H1 (cell line): ENCODE measurements at regions not wholly inside any gene's neighbourhood (a gene's known extent, or its start where the extent isn't known, plus 50 kb on each side); places are given as distances from the start of the nearest gene placed in this dataset.
A peak's percentile ranks its signal among the peaks of the same experiment; 100 is the strongest.

Source experiments
- CTCF ChIA-PET: fragments of 300-600 bp; sonication (Branson Sonifier 250); formaldehyde crosslinking; loops from one replicate; lab custom pipeline; 2021; ENCODE audit not compliant: partially characterized antibody; lab: Charles Lee
- POLR2A ChIA-PET: fragments of 300-600 bp; sonication (Branson Sonifier 250); formaldehyde crosslinking; loops from one replicate; lab custom pipeline; 2021; ENCODE audit warnings: inconsistent platforms; ENCODE audit not compliant: partially characterized antibody; lab: Charles Lee
- DNase-seq, 2 experiments: peaks; one replicate each; pipeline versions ENCODE4 v3.0.0 to v3.0.0-alpha.2; 2010 to 2022; ENCODE audit warnings: low spot score in 2 of 2, low read depth in 1 of 2, mixed read lengths in 1 of 2
- FAIRE-seq: peaks from 2 replicates; lab custom pipeline; 2011; peaks lifted over from hg19 to GRCh38; lab: Jason Lieb, UNC
- H2AFZ ChIP-seq: 2 replicates; pipeline ENCODE4 v1.8.1; 2012; ENCODE audit warnings: low read length, inconsistent platforms
- H2AK5ac ChIP-seq: 2 replicates; pipeline ENCODE4 v1.6.1; 2013; ENCODE audit warnings: low read depth, low read length
- H2BK120ac ChIP-seq: replicated peaks from 2 replicates; pipeline ENCODE3; 2013; ENCODE audit warnings: low read depth, low read length, inconsistent platforms
- H2BK12ac ChIP-seq: 2 replicates; pipeline ENCODE4 v1.6.1; 2013; ENCODE audit warnings: low read depth, low read length
- H2BK15ac ChIP-seq: 2 replicates; pipeline ENCODE4 v1.6.1; 2013; ENCODE audit warnings: low read length
- H2BK20ac ChIP-seq: 2 replicates; pipeline ENCODE4 v1.6.1; 2013; ENCODE audit warnings: low read length
- H2BK5ac ChIP-seq: 2 replicates; pipeline ENCODE4 v1.6.1; 2013; ENCODE audit warnings: low read depth, low read length
- H3K14ac ChIP-seq: 2 replicates; pipeline ENCODE4 v1.6.1; 2013; ENCODE audit warnings: inconsistent platforms; ENCODE audit not compliant: insufficient read length
- H3K18ac ChIP-seq: 2 replicates; pipeline ENCODE4 v1.6.1; 2013; ENCODE audit warnings: low read length; ENCODE audit errors: extremely low read depth
- H3K23ac ChIP-seq: 2 replicates; pipeline ENCODE4 v1.6.1; 2013; ENCODE audit warnings: inconsistent platforms; ENCODE audit not compliant: insufficient read length
- H3K23me2 ChIP-seq: 2 replicates; pipeline ENCODE4 v1.6.1; 2013; ENCODE audit warnings: low read depth, low read length
- H3K27ac ChIP-seq: 2 replicates; pipeline ENCODE4 v1.6.1; 2011; ENCODE audit warnings: low read depth, low read length, inconsistent platforms
- H3K27me3 ChIP-seq, 4 experiments: replicated peaks in 1 of 4; 1 replicate in 1 of 4; 2 replicates in 3 of 4; pipeline versions ENCODE4 v1.6.1 to v1.8.1; 2011 to 2013; ENCODE audit warnings: low read length in 3 of 4, mild to moderate bottlenecking in 3 of 4, inconsistent platforms in 2 of 4, mixed read lengths in 2 of 4, moderate library complexity in 1 of 4; ENCODE audit not compliant: control insufficient read depth in 3 of 4, insufficient read depth in 3 of 4; ENCODE audit errors: extremely low read depth in 1 of 4
- H3K36me3 ChIP-seq, 4 experiments: 2 replicates each; pipeline versions ENCODE4 v1.6.1 to v1.8.1; 2011 to 2013; ENCODE audit warnings: mild to moderate bottlenecking in 4 of 4, low read length in 3 of 4, moderate library complexity in 2 of 4, control low read depth in 1 of 4, inconsistent platforms in 1 of 4; ENCODE audit not compliant: insufficient read depth in 4 of 4, control insufficient read depth in 2 of 4
- H3K4ac ChIP-seq: replicated peaks from 2 replicates; pipeline ENCODE3; 2013; ENCODE audit warnings: low read length, low read depth, mixed read lengths, inconsistent platforms; ENCODE audit not compliant: insufficient read length
- H3K4me1 ChIP-seq, 4 experiments: replicated peaks in 1 of 4; 1 replicate in 1 of 4; 2 replicates in 3 of 4; pipeline versions ENCODE4 v1.6.1 to v1.8.1; 2011 to 2013; ENCODE audit warnings: low read length in 3 of 4, inconsistent platforms in 2 of 4, mixed read lengths in 1 of 4; ENCODE audit not compliant: insufficient read depth in 4 of 4, control insufficient read depth in 3 of 4
- H3K4me2 ChIP-seq, 2 experiments: 2 replicates each; pipeline versions ENCODE4 v1.6.1 to v1.8.1; 2011 to 2013; ENCODE audit warnings: low read depth in 2 of 2, low read length in 2 of 2, control low read depth in 1 of 2, inconsistent platforms in 1 of 2, mild to moderate bottlenecking in 1 of 2; ENCODE audit not compliant: insufficient read depth in 1 of 2
- H3K4me3 ChIP-seq, 4 experiments: fragments of 200-600, 300-600 bp in 1 of 4; sonication (generic), shearing (Covaris generic), sonication (Bioruptor Twin) in 1 of 4; 2 replicates each; pipeline versions ENCODE4 v1.5.1 to v1.8.1; 2011 to 2016; ENCODE audit warnings: low read length in 4 of 4, low read depth in 3 of 4, control low read depth in 2 of 4, inconsistent platforms in 2 of 4, mild to moderate bottlenecking in 2 of 4, mixed read lengths in 1 of 4, moderate library complexity in 1 of 4; ENCODE audit not compliant: insufficient read depth in 2 of 4; ENCODE audit errors: extremely low read depth in 1 of 4
- H3K56ac ChIP-seq: replicated peaks from 2 replicates; pipeline ENCODE3; 2013; ENCODE audit warnings: low read depth, mild to moderate bottlenecking, mixed read lengths, low read length, inconsistent platforms; ENCODE audit not compliant: insufficient read length
- H3K79me1 ChIP-seq: 2 replicates; pipeline ENCODE4 v1.6.1; 2013; ENCODE audit warnings: low read depth, low read length, control low read depth
- H3K79me2 ChIP-seq, 2 experiments: 2 replicates each; pipeline versions ENCODE4 v1.6.1 to v1.8.1; 2012 to 2013; ENCODE audit warnings: low read length in 2 of 2, mild to moderate bottlenecking in 2 of 2, inconsistent platforms in 1 of 2; ENCODE audit not compliant: insufficient read depth in 2 of 2, control insufficient read depth in 1 of 2
- H3K9ac ChIP-seq, 4 experiments: replicated peaks in 1 of 4; 1 replicate in 1 of 4; 2 replicates in 3 of 4; pipeline versions ENCODE4 v1.6.1 to v1.8.1; 2011 to 2013; ENCODE audit warnings: low read depth in 3 of 4, low read length in 3 of 4, control low read depth in 2 of 4, mild to moderate bottlenecking in 2 of 4, moderate library complexity in 2 of 4, inconsistent platforms in 1 of 4; ENCODE audit errors: extremely low read depth in 1 of 4
- H3K9me3 ChIP-seq, 2 experiments: 2 replicates each; pipeline versions ENCODE4 v1.6.1 to v1.8.1; 2012 to 2013; ENCODE audit warnings: mild to moderate bottlenecking in 2 of 2, moderate library complexity in 2 of 2, control low read depth in 1 of 2, inconsistent platforms in 1 of 2, low read depth in 1 of 2, low read length in 1 of 2, mixed read lengths in 1 of 2; ENCODE audit not compliant: insufficient read depth in 2 of 2
- H4K20me1 ChIP-seq, 2 experiments: replicated peaks in 1 of 2; 2 replicates each; pipeline versions ENCODE3 to v1.8.1; 2011 to 2013; ENCODE audit warnings: inconsistent platforms in 2 of 2, low read length in 2 of 2, mild to moderate bottlenecking in 1 of 2; ENCODE audit not compliant: insufficient read depth in 2 of 2, control insufficient read depth in 1 of 2
- H4K5ac ChIP-seq: 2 replicates; pipeline ENCODE4 v1.6.1; 2013; ENCODE audit warnings: low read length, low read depth, mixed read lengths, inconsistent platforms; ENCODE audit not compliant: insufficient read length
- H4K8ac ChIP-seq: 2 replicates; pipeline ENCODE4 v1.8.0; 2013; ENCODE audit warnings: mild to moderate bottlenecking, moderate library complexity, low read length, inconsistent platforms; ENCODE audit not compliant: insufficient read depth; ENCODE audit errors: extremely low read depth
- H4K91ac ChIP-seq: replicated peaks from 2 replicates; pipeline ENCODE3; 2013; ENCODE audit warnings: low read length, mixed read lengths, inconsistent platforms; ENCODE audit not compliant: insufficient read length
- RAD21 ChIP-seq, 2 experiments: IDR thresholded peaks in 1 of 2; conservative IDR thresholded peaks in 1 of 2; 2 replicates each; pipeline ENCODE4 v1.6.1; 2011; ENCODE audit warnings: low read depth in 2 of 2, low read length in 2 of 2, improper control_type of control experiment in 1 of 2, inconsistent platforms in 1 of 2, mild to moderate bottlenecking in 1 of 2, moderate library complexity in 1 of 2
- SAP30 ChIP-seq: fragments of 300-600 bp; sonication (generic); IDR thresholded peaks from 2 replicates; pipeline ENCODE4 v1.7.1; 2012; ENCODE audit warnings: low read length, moderate library complexity, mild to moderate bottlenecking, inconsistent platforms; ENCODE audit not compliant: insufficient read depth, insufficient replicate concordance
- WGBS, 2 experiments: shearing (Covaris generic) in 1 of 2; methylation state at CpG; one replicate each; pipeline versions ENCODE4 v1.1.6 to v1.1.7; 2013 to 2015; ENCODE audit warnings: low lambda C conversion rate in 2 of 2, mixed read lengths in 2 of 2, inconsistent platforms in 1 of 2, low coverage in 1 of 2, missing lambda C conversion rate in 1 of 2; ENCODE audit not compliant: insufficient replicate concordance in 2 of 2, insufficient coverage in 1 of 2, insufficient read length in 1 of 2; ENCODE audit errors: extremely low coverage in 1 of 2, missing lambda C conversion rate in 1 of 2; 5-methylcytosine and 5-hydroxymethylcytosine counted together

DNA sequence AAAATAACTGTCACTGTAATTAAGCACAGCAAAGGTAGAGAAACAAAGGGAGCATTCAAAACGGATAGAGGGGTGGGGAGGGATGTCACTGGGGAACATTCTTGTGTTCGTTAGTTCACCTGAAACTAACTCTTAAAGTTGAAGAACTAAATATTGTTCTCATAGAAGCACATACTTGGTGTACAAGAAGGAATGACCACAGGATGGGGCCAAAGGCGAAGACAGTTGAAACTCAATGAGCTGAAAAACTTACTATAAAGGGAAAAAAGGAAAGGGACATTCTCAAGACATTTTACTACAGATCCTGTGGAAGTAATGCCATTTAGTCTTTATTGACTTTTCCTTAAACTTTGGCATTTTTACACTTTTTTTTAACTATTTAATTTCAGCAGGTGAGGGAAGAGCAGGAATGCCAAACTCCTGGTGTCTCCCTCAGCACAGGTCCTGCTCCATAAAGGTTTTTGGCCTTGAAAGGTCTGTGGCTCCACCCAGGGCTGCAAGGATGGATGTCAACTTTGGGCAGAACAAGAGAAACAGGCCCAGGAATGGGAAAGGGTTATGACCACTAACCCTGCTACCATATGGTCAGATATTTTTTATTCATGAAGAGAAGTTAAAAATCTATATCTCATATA lies 197.6 kb upstream of the RASA1 start:
- DNase-seq (no peak), FAIRE-seq (no peak)
- ChIA-PET POLR2A (no interaction called here), CTCF (interaction anchor here (1.0 to 1.3 kb wide), 3 partner anchors 57 to 285 kb away, joined by 3 to 4 read pairs (median 3); no protein-coding TSS in a partner anchor)
- no peak overlapping the region for H3K23ac ChIP-seq
- H3K27ac ChIP-seq: no peak overlapping the region
- H3K4me3 ChIP-seq: no peak overlapping the region
- no peak overlapping the region for H2BK15ac ChIP-seq
- no peak overlapping the region for H4K91ac ChIP-seq
- H4K5ac ChIP-seq: no peak overlapping the region
- H3K4me1 ChIP-seq: no peaks in the 10 kb centered on the region
- 77% methylated on average over 3 of the region's 3 CpGs; no CpG with 5 or more reads in 1 of the 2 experiments for WGBS, 2 experiments
- H3K9me3 ChIP-seq: no peaks in the 10 kb centered on the region
- no peak overlapping the region for H2BK5ac ChIP-seq
- no peak overlapping the region for H3K4me2 ChIP-seq
- no peak overlapping the region for H3K18ac ChIP-seq
- H3K4ac ChIP-seq: no peak overlapping the region
- H3K27me3 ChIP-seq: no peaks in the 10 kb centered on the region
- no peaks in the 10 kb centered on the region for H3K36me3 ChIP-seq
- no peak overlapping the region for H3K56ac ChIP-seq
- no peak overlapping the region for H4K8ac ChIP-seq
- no peak overlapping the region for H2AFZ ChIP-seq
- H3K79me1 ChIP-seq: no peaks in the 10 kb centered on the region
- no peak overlapping the region for H2AK5ac ChIP-seq
- no peaks in the 10 kb centered on the region for H3K79me2 ChIP-seq
- TF ChIP-seq RAD21 (IDR thresholded peaks at IDR 0.05 in 1 of 2, conservative IDR thresholded peaks at IDR 0.05 in 1 of 2; ENCODE audit: low read depth in 2 of 2, low read length in 2 of 2): peak; percentile 37 to 46; a peak in 3 of 4 replicates
- TF ChIP-seq SAP30: no peak
- no peak overlapping the region for H3K14ac ChIP-seq
- H4K20me1 ChIP-seq: no peaks in the 10 kb centered on the region
- no peaks in the 10 kb centered on the region for H3K23me2 ChIP-seq
- no peak overlapping the region for H2BK120ac ChIP-seq
- no peak overlapping the region for H2BK20ac ChIP-seq
- H2BK12ac ChIP-seq: no peak overlapping the region
- no peak overlapping the region for H3K9ac ChIP-seq
